A549 (cell line): ENCODE measurements at regions not wholly inside any gene's neighbourhood (a gene's known extent, or its start where the extent isn't known, plus 50 kb on each side); places are given as distances from the start of the nearest gene placed in this dataset.

Experiments
- ATAC-seq, 2 experiments: fragments of 200-7000 bp in 1 of 2; fragments of >200 bp in 1 of 2; cut with Nextera tagmentation in 1 of 2; cut with Tn5 transposase in 1 of 2; 3 replicates each; pipeline versions ENCODE4 v1.8.0 to v1.9.1; 2018 to 2020; ENCODE audit warnings: mild to moderate bottlenecking in 1 of 2, moderate library complexity in 1 of 2
- CTCF ChIA-PET: fragments of 300-600 bp; sonication (Branson Sonifier 250); formaldehyde crosslinking; extraction: SDS; loops from one replicate; lab custom pipeline; 2021; ENCODE audit warnings: antibody characterized with exemption, inconsistent platforms; lab: Yijun Ruan, JAX
- POLR2A ChIA-PET: fragments of 350-600 bp; formaldehyde crosslinking; extraction: SDS; loops from one replicate; lab custom pipeline; 2021; ENCODE audit warnings: antibody characterized with exemption, inconsistent platforms; lab: Yijun Ruan, JAX
- DNase-seq, 2 experiments: peaks; one replicate each; pipeline versions ENCODE4 v3.0.0 to v3.0.0-alpha.2; 2011 to 2016; ENCODE audit warnings: low read depth in 1 of 2, low spot score in 1 of 2
- FAIRE-seq: peaks from 2 replicates; lab custom pipeline; 2011; peaks lifted over from hg19 to GRCh38; lab: Jason Lieb, UNC
- H3K27ac ChIP-seq, 2 experiments: fragments of >200 bp; sonication (Bioruptor Twin); formaldehyde crosslinking; 3 replicates each; pipeline ENCODE4 v1.5.1; 2016 to 2017
- H3K4me1 ChIP-seq: fragments of >200 bp; sonication (Bioruptor Twin); formaldehyde crosslinking; 3 replicates; pipeline ENCODE4 v1.6.1; 2016
- H3K4me2 ChIP-seq: fragments of >200 bp; sonication (Bioruptor Twin); formaldehyde crosslinking; 3 replicates; pipeline ENCODE4 v1.6.1; 2016
- H3K4me3 ChIP-seq: fragments of >200 bp; sonication (Bioruptor Twin); formaldehyde crosslinking; 3 replicates; pipeline ENCODE4 v1.5.1; 2016
- H3K9me3 ChIP-seq: fragments of >200 bp; sonication (Bioruptor Twin); formaldehyde crosslinking; 3 replicates; pipeline ENCODE4 v1.6.1; 2016
- BCL3 ChIP-seq: fragments of >200 bp; sonication (Bioruptor Twin); formaldehyde crosslinking; IDR thresholded peaks from 3 replicates; pipeline ENCODE4 v1.6.1; 2016
- CEBPB ChIP-seq, 2 experiments: fragments of >200 bp in 1 of 2; sonication (Bioruptor Twin) in 1 of 2; formaldehyde crosslinking in 1 of 2; IDR thresholded peaks; 2 replicates each; pipeline ENCODE4 v1.6.1; 2012 to 2016
- CHD2 ChIP-seq: fragments of 150-350 bp; IDR thresholded peaks from 2 replicates; pipeline ENCODE4 v1.6.1; 2014; ENCODE audit warnings: low read length; ENCODE audit not compliant: partially characterized antibody
- CTCF ChIP-seq: fragments of >200 bp; sonication (Bioruptor Twin); formaldehyde crosslinking; IDR thresholded peaks from 3 replicates; pipeline ENCODE4 v1.5.1; 2016
- EHF ChIP-seq: fragments of 250-450 bp; sonication (Bioruptor Pico); IDR thresholded peaks from 2 replicates; pipeline ENCODE4 v1.5.0; 2020; ENCODE audit warnings: mild to moderate bottlenecking
- EP300 ChIP-seq, 2 experiments: fragments of >200 bp; sonication (Bioruptor Twin); formaldehyde crosslinking; IDR thresholded peaks; 2 replicates in 1 of 2; 3 replicates in 1 of 2; pipeline ENCODE4 v1.6.1; 2016 to 2017
- FOSB ChIP-seq: fragments of 250-450 bp; sonication (Bioruptor Pico); IDR thresholded peaks from 2 replicates; pipeline ENCODE4 v1.5.0; 2020; ENCODE audit warnings: mild to moderate bottlenecking, moderate library complexity
- FOSL2 ChIP-seq, 2 experiments: fragments of 450-650 bp in 1 of 2; fragments of >200 bp in 1 of 2; sonication (Bioruptor Twin) in 1 of 2; formaldehyde crosslinking; IDR thresholded peaks; 2 replicates each; pipeline versions ENCODE4 v1.5.0 to v1.6.1; 2016 to 2020; ENCODE audit warnings: mild to moderate bottlenecking in 1 of 2, moderate library complexity in 1 of 2
- HES2 ChIP-seq: fragments of >200 bp; sonication (Bioruptor Twin); formaldehyde crosslinking; IDR thresholded peaks from 2 replicates; pipeline ENCODE4 v1.6.1; 2016
- HMGXB4 ChIP-seq: fragments of 250-450 bp; sonication (Bioruptor Pico); IDR thresholded peaks from 2 replicates; pipeline ENCODE4 v1.5.0; 2021; ENCODE audit warnings: mild to moderate bottlenecking, moderate library complexity, borderline replicate concordance
- HOXB5 ChIP-seq: fragments of 250-450 bp; sonication (Bioruptor Pico); IDR thresholded peaks from 2 replicates; pipeline ENCODE4 v1.5.0; 2020; ENCODE audit warnings: mild to moderate bottlenecking, moderate library complexity
- MYC ChIP-seq: IDR thresholded peaks from 2 replicates; pipeline ENCODE4 v1.6.1; 2012; ENCODE audit warnings: mild to moderate bottlenecking, inconsistent platforms, low read length, improper control_type of control experiment, borderline replicate concordance
- NPAS2 ChIP-seq: fragments of 250-450 bp; sonication (Bioruptor Pico); IDR thresholded peaks from 2 replicates; pipeline ENCODE4 v1.8.0; 2022; ENCODE audit warnings: mild to moderate bottlenecking, moderate library complexity, borderline replicate concordance
- PBX3 ChIP-seq: IDR thresholded peaks from 2 replicates; pipeline ENCODE4 v1.6.1; 2012
- RARB ChIP-seq: fragments of 250-450 bp; sonication (Bioruptor Pico); IDR thresholded peaks from 2 replicates; pipeline ENCODE4 v1.8.0; 2021; ENCODE audit warnings: mild to moderate bottlenecking, moderate library complexity
- RNF2 ChIP-seq: fragments of 200-600 bp; sonication (generic); IDR thresholded peaks from 2 replicates; pipeline ENCODE4 v1.6.1; 2016; ENCODE audit warnings: low read depth, mild to moderate bottlenecking, antibody characterized with exemption, moderate library complexity, borderline replicate concordance
- SMC3 ChIP-seq: fragments of >200 bp; sonication (Bioruptor Twin); formaldehyde crosslinking; IDR thresholded peaks from 3 replicates; pipeline ENCODE4 v1.6.1; 2018; ENCODE audit warnings: inconsistent platforms
- TP53 ChIP-seq: fragments of 250-450 bp; sonication (Bioruptor Pico); IDR thresholded peaks from 2 replicates; pipeline ENCODE4 v1.5.0; 2021; ENCODE audit warnings: mild to moderate bottlenecking, moderate library complexity
- USF2 ChIP-seq: fragments of 450-650 bp; IDR thresholded peaks from 2 replicates; pipeline ENCODE4 v1.6.1; 2014; ENCODE audit warnings: antibody characterized with exemption
- ZSCAN20 ChIP-seq: fragments of 250-450 bp; sonication (Bioruptor Pico); IDR thresholded peaks from 2 replicates; pipeline ENCODE4 v1.8.0; 2022; ENCODE audit warnings: mild to moderate bottlenecking, moderate library complexity
- WGBS: methylation state at CpG from one replicate; pipeline ENCODE4 v1.1.6; 2017; ENCODE audit errors: missing lambda C conversion rate; 5-methylcytosine and 5-hydroxymethylcytosine counted together

GRCh38 chr12:124416516-124417395 is 121.9 kb downstream of the RFLNA start:
- Histone ChIP-seq H3K4me3 (no peak overlapping the region), H3K4me1 (peaks cover 21% of the 10 kb centered on the region), H3K4me2 (no peak overlapping the region), H3K9me3 (no peaks in the 10 kb centered on the region), H3K27ac (peak overlapping the region in 1 of 2 experiments; percentile 55; a peak in 3 of 6 replicates)
- TF ChIP-seq EP300 (IDR thresholded peaks at IDR 0.05) = no peak
- no peak for TF ChIP-seq MYC
- TF ChIP-seq CEBPB (IDR thresholded peaks at IDR 0.05) = no peak
- TF ChIP-seq EHF (CRISPR knock-in tag) = no peak
- TF ChIP-seq BCL3 = no peak
- TF ChIP-seq HMGXB4 (CRISPR knock-in tag) = no peak
- no peak for TF ChIP-seq HOXB5 (CRISPR knock-in tag)
- no peak for TF ChIP-seq USF2
- no peak for TF ChIP-seq RARB (CRISPR knock-in tag)
- no peak for TF ChIP-seq FOSB (CRISPR knock-in tag)
- no peak for TF ChIP-seq CTCF
- no peak for TF ChIP-seq CHD2
- no peak for TF ChIP-seq ZSCAN20
- no peak for TF ChIP-seq TP53 (CRISPR knock-in tag)
- no peak for TF ChIP-seq HES2
- no peak for TF ChIP-seq NPAS2 (CRISPR knock-in tag)
- no peak for TF ChIP-seq SMC3
- POLR2A ChIA-PET = no interaction called here
- ATAC-seq (no peak), FAIRE-seq (no peak), DNase-seq (no peak)
- CTCF ChIA-PET = interaction anchor here (1.2 kb wide), 1 partner anchor 17 kb away, joined by 3 read pairs; no protein-coding TSS in a partner anchor
- 86% methylated on average over 58 of the region's 59 CpGs for WGBS

GRCh38 chr12:124415064-124415463 is 120.2 kb downstream of the RFLNA start:
- H3K4me3 ChIP-seq = no peak overlapping the region
- FAIRE-seq = no peak
- POLR2A ChIA-PET = no interaction called here
- no peak for ATAC-seq
- TF ChIP-seq NPAS2 (CRISPR knock-in tag) (no peak), FOSL2 (IDR thresholded peaks at IDR 0.05) (no peak), FOSL2 (CRISPR knock-in tag; IDR thresholded peaks at IDR 0.05) (no peak), RNF2 (no peak), PBX3 (no peak)
- WGBS = 94% methylated on average over 8 of the region's 9 CpGs
- no peaks in the 10 kb centered on the region for H3K9me3 ChIP-seq
- H3K27ac ChIP-seq = peak overlapping the region in 1 of 2 experiments; percentile 50; a peak in 1 of 6 replicates
- CTCF ChIA-PET = interaction anchor here (0.7 to 1.7 kb wide), 4 partner anchors 10 to 35 kb away, joined by 3 to 4 read pairs (median 3); no protein-coding TSS in a partner anchor
- no peak for DNase-seq
- H3K4me1 ChIP-seq = peaks cover 29% of the 10 kb centered on the region
- H3K4me2 ChIP-seq = no peak overlapping the region
